K562 (cell line): ENCODE measurements at regions not wholly inside any gene's neighbourhood (a gene's known extent, or its start where the extent isn't known, plus 50 kb on each side); places are given as distances from the start of the nearest gene placed in this dataset.

Source experiments
- ATAC-seq: fragments of 200-7000 bp; cut with Tn5 transposase; 3 replicates; pipeline ENCODE4 v1.9.1; 2020; ENCODE audit warnings: moderate library complexity
- BruUV-seq: library from RNA; stranded (reverse); fragments of 400-500 nt; replicated peaks from 2 replicates; lab custom pipeline; 2021; lab: Mats Ljungman, UMichigan
- CTCF ChIA-PET: fragments of 300-600 bp; formaldehyde crosslinking; extraction: SDS; loops from one replicate; lab custom pipeline; 2021; ENCODE audit warnings: low intra/inter-chr PET ratio; lab: Yijun Ruan, JAX
- POLR2A ChIA-PET: fragments of 300-600, 350-650 bp; sonication (Branson Sonifier 250); formaldehyde crosslinking; extraction: SDS; loops from one replicate; lab custom pipeline; 2021; ENCODE audit warnings: antibody characterized with exemption, inconsistent platforms; lab: Yijun Ruan, JAX
- DNase-seq, 4 experiments: peaks; one replicate each; pipeline versions ENCODE4 v3.0.0 to v3.0.0-alpha.2; 2011 to 2018; ENCODE audit warnings: low spot score in 3 of 4, mixed read lengths in 3 of 4; ENCODE audit errors: extremely low read depth in 1 of 4
- FAIRE-seq: peaks from 2 replicates; lab custom pipeline; 2011; peaks lifted over from hg19 to GRCh38; lab: Jason Lieb, UNC
- H2AFZ ChIP-seq: 2 replicates; pipeline ENCODE4 v1.6.0; 2011; ENCODE audit warnings: low read depth, low read length, control low read depth, inconsistent platforms
- H3K27ac ChIP-seq: fragments of 200-600 bp; 3 replicates; pipeline ENCODE4 v1.8.0; 2011; ENCODE audit warnings: low read depth, mild to moderate bottlenecking, control low read depth, inconsistent platforms, low read length, moderate library complexity, mixed read lengths; ENCODE audit errors: extremely low read depth
- H3K27me3 ChIP-seq, 2 experiments: fragments of 300-600 bp in 1 of 2; 2 replicates in 1 of 2; 3 replicates in 1 of 2; pipeline versions ENCODE4 v1.6.0 to v1.8.0; 2011; ENCODE audit warnings: inconsistent platforms in 2 of 2, low read length in 2 of 2, mild to moderate bottlenecking in 1 of 2, mixed read lengths in 1 of 2, moderate library complexity in 1 of 2; ENCODE audit not compliant: control insufficient read depth in 2 of 2, insufficient read depth in 2 of 2
- H3K36me3 ChIP-seq: fragments of 300-600 bp; 3 replicates; pipeline ENCODE4 v1.8.0; 2011; ENCODE audit warnings: mild to moderate bottlenecking, low read length, inconsistent platforms; ENCODE audit not compliant: control insufficient read depth, insufficient read depth
- H3K4me1 ChIP-seq, 2 experiments: fragments of 200-600 bp in 1 of 2; replicated peaks in 1 of 2; 2 replicates in 1 of 2; 3 replicates in 1 of 2; pipeline versions ENCODE4 v1.5.1 to v1.8.0; 2011; ENCODE audit warnings: inconsistent platforms in 2 of 2, low read length in 2 of 2, mild to moderate bottlenecking in 1 of 2, mixed read lengths in 1 of 2, moderate library complexity in 1 of 2; ENCODE audit not compliant: control insufficient read depth in 2 of 2, insufficient read depth in 2 of 2
- H3K4me2 ChIP-seq: 2 replicates; pipeline ENCODE4 v1.6.1; 2011; ENCODE audit warnings: low read length, control low read depth, inconsistent platforms, mixed read lengths; ENCODE audit not compliant: insufficient read depth
- H3K4me3 ChIP-seq: fragments of 200-600 bp; sonication (generic), shearing (Covaris generic); 2 replicates; pipeline ENCODE4 v1.5.1; 2016; ENCODE audit warnings: control low read depth, inconsistent platforms
- H3K79me2 ChIP-seq: fragments of 200-600 bp; 3 replicates; pipeline ENCODE4 v1.8.0; 2011; ENCODE audit warnings: low read length, inconsistent platforms; ENCODE audit not compliant: control insufficient read depth, insufficient read depth
- H3K9ac ChIP-seq, 2 experiments: 2 replicates each; pipeline versions ENCODE4 v1.6.0 to v1.6.1; 2011; ENCODE audit warnings: low read depth in 2 of 2, low read length in 2 of 2, control low read depth in 1 of 2, inconsistent platforms in 1 of 2, mild to moderate bottlenecking in 1 of 2, mixed read lengths in 1 of 2; ENCODE audit not compliant: insufficient read depth in 1 of 2
- H3K9me1 ChIP-seq: one replicate; pipeline ENCODE4 v1.6.0; 2011; ENCODE audit warnings: inconsistent platforms, mild to moderate bottlenecking, low read length, moderate library complexity; ENCODE audit not compliant: control insufficient read depth, insufficient read depth
- H3K9me3 ChIP-seq: replicated peaks from 2 replicates; pipeline ENCODE4 v1.5.1; 2011; ENCODE audit warnings: low read depth, low read length, inconsistent platforms; ENCODE audit not compliant: control insufficient read depth, insufficient read depth
- H4K20me1 ChIP-seq: replicated peaks from 2 replicates; pipeline ENCODE4 v1.6.1; 2011; ENCODE audit warnings: low read length, inconsistent platforms, mixed read lengths; ENCODE audit not compliant: control insufficient read depth, insufficient read depth
- CREB1 ChIP-seq, 2 experiments: sonication (generic) in 1 of 2; formaldehyde crosslinking in 1 of 2; IDR thresholded peaks; 2 replicates each; pipeline versions ENCODE4 v1.6.1 to v1.8.0; 2012 to 2022; ENCODE audit warnings: inconsistent platforms in 1 of 2, mild to moderate bottlenecking in 1 of 2, missing genetic modification reagents in 1 of 2, moderate library complexity in 1 of 2
- CREBBP ChIP-seq: IDR thresholded peaks from one replicate; pipeline ENCODE4 v1.6.1; 2012; ENCODE audit warnings: low read depth, mild to moderate bottlenecking, control low read depth, inconsistent platforms, low read length
- KLF13 ChIP-seq: fragments of 450-650 bp; IDR thresholded peaks from 2 replicates; pipeline ENCODE4 v1.6.1; 2016; ENCODE audit warnings: missing genetic modification characterization, low read depth, mild to moderate bottlenecking, missing compliant biosample characterization, moderate library complexity, borderline replicate concordance
- NR3C1 ChIP-seq: sonication (generic); formaldehyde crosslinking; IDR thresholded peaks from 2 replicates; pipeline ENCODE4 v1.8.1; 2022; ENCODE audit warnings: missing genetic modification reagents
- TCF7 ChIP-seq: sonication (generic); IDR thresholded peaks from 2 replicates; pipeline ENCODE4 v1.6.1; 2016; ENCODE audit warnings: antibody characterized with exemption, borderline replicate concordance
- THAP7 ChIP-seq: fragments of 250-450 bp; sonication (Bioruptor Pico); IDR thresholded peaks from 2 replicates; pipeline ENCODE4 v1.5.0; 2021
- VEZF1 ChIP-seq: fragments of 200-800 bp; sonication (Bioruptor generic); IDR thresholded peaks from 2 replicates; pipeline ENCODE4 v1.6.1; 2017; ENCODE audit warnings: missing genetic modification characterization, missing compliant biosample characterization
- ZNF830 ChIP-seq: fragments of 250-450 bp; sonication (Bioruptor Pico); IDR thresholded peaks from 2 replicates; pipeline ENCODE4 v1.5.0; 2021; ENCODE audit warnings: mild to moderate bottlenecking
- WGBS: fragments of 100-300 bp; shearing (Covaris generic); methylation state at CpG from one replicate; pipeline ENCODE4 v1.1.6; 2016; ENCODE audit warnings: low coverage, mixed read lengths; ENCODE audit not compliant: insufficient coverage; ENCODE audit errors: missing lambda C conversion rate; 5-methylcytosine and 5-hydroxymethylcytosine counted together
- in situ Hi-C: fragments of 300-500 bp; cut with MboI; formaldehyde crosslinking; loops from 4 replicates; pipeline ENCODE4 v1.15.0; 2018; ENCODE audit warnings: inconsistent platforms, mixed read lengths
- intact Hi-C: fragments of 100-400 bp; cut with micrococcal nuclease; formaldehyde crosslinking; loops from 2 replicates; pipeline ENCODE4 v1.14.2; 2022

DNA sequence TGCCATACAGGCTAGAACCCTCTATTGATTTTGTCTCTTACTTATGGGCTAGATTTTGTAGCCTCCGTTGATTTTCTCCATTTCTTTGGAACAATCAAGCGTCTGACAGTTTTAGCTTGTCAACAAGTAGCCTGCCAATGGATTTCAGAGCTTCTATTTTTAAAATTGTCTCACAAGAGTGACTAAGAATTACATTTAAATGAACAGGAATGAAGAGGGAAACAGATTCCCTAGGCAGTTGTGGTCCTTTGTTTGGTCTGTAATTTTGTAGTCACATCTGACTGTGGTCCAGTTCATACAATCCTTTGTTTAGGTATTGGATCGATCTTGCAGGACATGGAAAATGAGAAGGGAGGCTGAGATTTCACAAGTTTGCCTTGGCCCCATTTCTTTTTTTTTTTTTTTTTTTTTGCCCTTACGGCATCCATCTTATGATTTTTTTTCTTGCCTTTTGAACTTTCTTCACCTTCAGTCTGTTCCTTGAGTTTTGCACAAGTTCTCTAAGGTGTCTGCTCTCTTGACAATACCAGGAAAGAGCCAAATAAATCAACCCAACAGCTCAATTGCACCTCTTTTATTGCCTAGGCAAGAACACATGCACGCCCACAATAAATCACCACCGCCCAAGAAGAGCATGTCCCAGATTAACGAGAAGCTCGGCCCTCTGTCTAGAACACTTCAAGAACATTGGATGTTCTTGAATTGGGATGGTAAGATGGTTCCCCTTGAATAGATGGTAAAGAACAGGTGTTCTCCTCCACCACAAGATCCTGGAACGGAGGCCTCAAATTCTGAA, 86.5 kb upstream of the EGFL6 start:
- no TSS peak for BruUV-seq
- intact Hi-C loops, result loop anchor here (10.0 kb wide), 3 partner anchors 128 to 658 kb away; no protein-coding TSS in a partner anchor
- Histone ChIP-seq H3K9me3 (no peaks in the 10 kb centered on the region), H3K4me1 (no peaks in the 10 kb centered on the region)
- POLR2A ChIA-PET, result no interaction called here
- TF ChIP-seq CREB1 (IDR thresholded peaks at IDR 0.05) (no peak), CREB1 (CRISPR knock-in tag; IDR thresholded peaks at IDR 0.05) (no peak), VEZF1 (no peak), TCF7 (no peak), ZNF830 (CRISPR knock-in tag) (no peak), NR3C1 (CRISPR knock-in tag) (no peak), KLF13 (tag) (no peak), CREBBP (no peak), THAP7 (CRISPR knock-in tag) (no peak)
- TF ChIP-seq, all 486 proteins: peak for 0
- Histone ChIP-seq H3K9ac (no peak overlapping the region), H3K4me3 (no peak overlapping the region), H3K9me1 (no peaks in the 10 kb centered on the region), H4K20me1 (no peaks in the 10 kb centered on the region), H2AFZ (no peak overlapping the region), H3K79me2 (no peaks in the 10 kb centered on the region), H3K27me3 (peaks cover 3 to 4% of the 10 kb centered on the region in 2 experiments; a peak in 2 of 5 replicates), H3K36me3 (no peaks in the 10 kb centered on the region), H3K27ac (no peak overlapping the region), H3K4me2 (no peak overlapping the region)
- no peak for ATAC-seq
- in situ Hi-C loops, result loop anchor here (25.0 kb wide), 1 partner anchor 671 kb away; no protein-coding TSS in a partner anchor
- DNase-seq, result no peak
- no peak for FAIRE-seq
- WGBS, result 0% methylated on average over 8 of the region's 9 CpGs
- CTCF ChIA-PET, result no interaction called here
